RWPE2 (cell line): ENCODE measurements at regions not wholly inside any gene's neighbourhood (a gene's known extent, or its start where the extent isn't known, plus 50 kb on each side); places are given as distances from the start of the nearest gene placed in this dataset.

ENCODE experiments used
- ATAC-seq: fragments of 200-7000 bp; cut with Tn5 transposase; 3 replicates; pipeline ENCODE4 v1.9.1; 2021; ENCODE audit warnings: low read depth
- DNase-seq: peaks from one replicate; pipeline ENCODE4 v3.0.0-alpha.2; 2020; ENCODE audit warnings: low spot score
- H3K27ac ChIP-seq: fragments of 450-650 bp; 2 replicates; pipeline ENCODE4 v1.5.1; 2017; ENCODE audit warnings: mild to moderate bottlenecking; ENCODE audit not compliant: poor library complexity, severe bottlenecking
- H3K27me3 ChIP-seq: fragments of 250-450 bp; sonication (Bioruptor Pico); 2 replicates; pipeline ENCODE4 v1.5.1; 2021; ENCODE audit warnings: mild to moderate bottlenecking, moderate library complexity; ENCODE audit not compliant: insufficient read depth, poor library complexity, severe bottlenecking
- H3K36me3 ChIP-seq: fragments of 250-450 bp; sonication (Bioruptor Pico); 2 replicates; pipeline ENCODE4 v1.5.1; 2020; ENCODE audit warnings: low read depth, mild to moderate bottlenecking, moderate library complexity
- H3K4me1 ChIP-seq: fragments of 250-450 bp; sonication (Bioruptor Pico); 2 replicates; pipeline ENCODE4 v1.5.1; 2021; ENCODE audit warnings: mild to moderate bottlenecking, moderate library complexity; ENCODE audit not compliant: insufficient read depth, poor library complexity, severe bottlenecking
- H3K4me3 ChIP-seq: fragments of 250-450 bp; sonication (Bioruptor Pico); 2 replicates; pipeline ENCODE4 v1.5.1; 2021; ENCODE audit warnings: mild to moderate bottlenecking, moderate library complexity; ENCODE audit not compliant: severe bottlenecking
- H3K9me3 ChIP-seq: fragments of 250-450 bp; sonication (Bioruptor Pico); 2 replicates; pipeline ENCODE4 v1.5.1; 2021; ENCODE audit warnings: mild to moderate bottlenecking, moderate library complexity; ENCODE audit not compliant: severe bottlenecking
- TF ChIP-seq, protein P1 (sequence below): fragments of 450-650 bp; IDR thresholded peaks from one replicate; pipeline ENCODE4 v1.5.1; 2017; ENCODE audit warnings: mild to moderate bottlenecking, moderate library complexity; ENCODE audit not compliant: poor library complexity, severe bottlenecking

- ATAC-seq = no peak
- H3K4me3 ChIP-seq = no peak overlapping the region
These were observed 50.2 kb upstream of the FAM174B start for GRCh38 chr15:92705764-92706163.

GRCh38 chr15:92706201-92706600 lies 50.6 kb upstream of the FAM174B start:
- Histone ChIP-seq H3K27me3 (no peaks in the 10 kb centered on the region), H3K9me3 (no peaks in the 10 kb centered on the region), H3K4me3 (no peak overlapping the region), H3K4me1 (no peaks in the 10 kb centered on the region), H3K27ac (no peak overlapping the region), H3K36me3 (no peaks in the 10 kb centered on the region)
- TF ChIP-seq, protein P1, sequence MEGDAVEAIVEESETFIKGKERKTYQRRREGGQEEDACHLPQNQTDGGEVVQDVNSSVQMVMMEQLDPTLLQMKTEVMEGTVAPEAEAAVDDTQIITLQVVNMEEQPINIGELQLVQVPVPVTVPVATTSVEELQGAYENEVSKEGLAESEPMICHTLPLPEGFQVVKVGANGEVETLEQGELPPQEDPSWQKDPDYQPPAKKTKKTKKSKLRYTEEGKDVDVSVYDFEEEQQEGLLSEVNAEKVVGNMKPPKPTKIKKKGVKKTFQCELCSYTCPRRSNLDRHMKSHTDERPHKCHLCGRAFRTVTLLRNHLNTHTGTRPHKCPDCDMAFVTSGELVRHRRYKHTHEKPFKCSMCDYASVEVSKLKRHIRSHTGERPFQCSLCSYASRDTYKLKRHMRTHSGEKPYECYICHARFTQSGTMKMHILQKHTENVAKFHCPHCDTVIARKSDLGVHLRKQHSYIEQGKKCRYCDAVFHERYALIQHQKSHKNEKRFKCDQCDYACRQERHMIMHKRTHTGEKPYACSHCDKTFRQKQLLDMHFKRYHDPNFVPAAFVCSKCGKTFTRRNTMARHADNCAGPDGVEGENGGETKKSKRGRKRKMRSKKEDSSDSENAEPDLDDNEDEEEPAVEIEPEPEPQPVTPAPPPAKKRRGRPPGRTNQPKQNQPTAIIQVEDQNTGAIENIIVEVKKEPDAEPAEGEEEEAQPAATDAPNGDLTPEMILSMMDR = no peak
- DNase-seq = no peak
- no peak for ATAC-seq

More at GRCh38 chr15:92705764-92706163, 50.2 kb upstream of the FAM174B start:
- Histone ChIP-seq H3K27me3 (no peaks in the 10 kb centered on the region), H3K4me1 (no peaks in the 10 kb centered on the region), H3K9me3 (no peaks in the 10 kb centered on the region), H3K36me3 (no peaks in the 10 kb centered on the region), H3K27ac (no peak overlapping the region)
- TF ChIP-seq, protein P1 = no peak
- DNase-seq = no peak

DNA sequence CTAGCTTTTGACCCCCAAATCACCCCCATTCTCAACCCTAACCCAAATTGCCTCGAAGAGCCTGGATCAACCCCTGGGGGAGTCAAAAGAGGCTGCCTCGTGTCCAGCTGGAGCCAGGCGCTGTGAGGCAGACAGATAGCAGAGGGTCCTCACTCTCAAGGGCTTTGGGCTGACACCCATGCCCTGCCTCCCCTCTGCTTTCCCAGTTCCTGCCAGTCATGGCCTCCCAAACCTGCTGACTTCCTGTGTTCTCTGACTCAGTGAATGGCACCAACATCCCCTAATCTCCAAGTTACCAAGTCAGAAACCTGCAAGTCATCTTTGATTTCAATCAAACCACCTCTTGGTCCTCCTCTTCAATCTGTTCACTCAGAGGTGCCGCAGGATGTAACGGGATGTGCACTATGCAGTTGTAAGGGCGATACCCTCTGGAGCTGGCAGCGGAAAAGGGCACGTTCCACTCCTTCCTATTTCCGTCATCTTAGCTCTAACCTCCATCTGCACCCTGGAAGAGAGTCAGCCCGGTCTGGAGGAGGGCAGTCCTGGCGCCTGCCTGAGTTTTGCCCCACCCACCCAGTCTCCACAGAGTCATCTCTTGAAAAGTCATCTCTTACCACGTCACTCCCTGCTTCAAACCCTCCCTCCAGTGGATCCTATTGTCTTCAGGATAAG lies 52.4 kb upstream of the FAM174B start:
- TF ChIP-seq, protein P1 = no peak
- Histone ChIP-seq H3K27ac (no peak overlapping the region), H3K4me3 (no peak overlapping the region), H3K9me3 (no peaks in the 10 kb centered on the region), H3K4me1 (no peaks in the 10 kb centered on the region), H3K36me3 (no peaks in the 10 kb centered on the region), H3K27me3 (no peaks in the 10 kb centered on the region)
- ATAC-seq (no peak), DNase-seq (no peak)

DNA sequence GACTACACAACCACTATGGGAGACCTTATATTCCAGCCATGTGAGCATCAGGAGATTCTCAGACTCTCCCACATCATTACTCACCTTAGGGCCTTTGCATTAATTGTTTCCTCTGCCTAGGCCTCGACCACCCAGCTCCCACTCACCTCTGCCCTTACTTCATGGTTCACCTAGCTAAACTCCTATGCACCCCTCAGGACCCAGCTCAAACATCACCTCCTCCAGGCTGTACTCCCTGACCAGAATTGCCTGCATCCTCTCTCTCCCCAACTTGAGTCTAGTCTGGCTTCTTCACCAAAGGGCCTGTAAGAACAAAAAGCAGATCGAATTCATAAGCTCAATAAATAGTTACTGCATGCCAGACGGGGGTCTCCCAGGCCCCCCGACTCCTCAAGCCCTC lies 53.1 kb upstream of the FAM174B start:
- DNase-seq (no peak), ATAC-seq (no peak)
- TF ChIP-seq, protein P1 = no peak
- Histone ChIP-seq H3K27ac (no peak overlapping the region), H3K9me3 (no peaks in the 10 kb centered on the region), H3K4me3 (no peak overlapping the region), H3K36me3 (no peaks in the 10 kb centered on the region), H3K27me3 (peaks cover 4% of the 10 kb centered on the region), H3K4me1 (no peaks in the 10 kb centered on the region)

DNA sequence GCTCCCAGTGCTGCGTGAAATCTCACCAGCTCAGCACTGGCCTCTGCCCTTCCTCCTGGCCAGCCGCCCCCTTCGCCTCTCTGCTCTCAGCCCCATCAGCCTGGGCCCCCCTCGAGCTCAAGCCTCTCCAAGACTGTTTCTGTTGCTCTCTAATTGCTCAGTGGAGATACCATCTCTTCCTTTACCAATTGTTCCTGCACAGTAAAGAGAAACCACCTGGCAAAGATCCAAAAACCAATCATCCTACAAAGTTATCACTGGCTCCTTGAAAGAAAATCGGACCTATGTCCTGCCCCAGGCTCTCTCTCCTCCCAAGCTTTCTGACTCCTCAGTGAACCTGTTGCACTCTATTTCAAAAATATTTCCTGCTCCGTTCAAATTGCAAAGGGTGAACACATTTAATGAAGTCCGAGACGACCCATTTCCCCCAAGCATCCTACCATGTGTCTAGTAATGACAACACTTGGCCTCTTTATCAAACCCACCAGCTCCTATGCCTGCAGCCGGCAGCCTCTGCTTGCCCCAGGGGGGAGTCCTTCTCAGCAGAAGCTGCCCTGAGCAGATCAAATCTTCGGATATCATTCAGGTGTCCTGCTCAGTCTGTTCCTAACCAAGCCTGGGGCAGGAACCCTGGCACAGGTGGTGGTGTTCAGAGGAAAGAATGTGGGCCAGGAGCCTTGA lies 53.7 kb upstream of the FAM174B start:
- no peak for DNase-seq
- H3K4me1 ChIP-seq = peaks cover 3% of the 10 kb centered on the region

More for the DNA sequence above, 53.7 kb upstream of the FAM174B start:
- Histone ChIP-seq H3K4me3 (no peak overlapping the region), H3K9me3 (no peaks in the 10 kb centered on the region), H3K36me3 (no peaks in the 10 kb centered on the region), H3K27ac (no peak overlapping the region), H3K27me3 (peaks cover 10% of the 10 kb centered on the region)
- TF ChIP-seq, protein P1 = no peak
- ATAC-seq = no peak
